Trophoblast cell (in vitro differentiated cells and primary cell): ENCODE measurements at regions not wholly inside any gene's neighbourhood (a gene's known extent, or its start where the extent isn't known, plus 50 kb on each side); places are given as distances from the start of the nearest gene placed in this dataset.

ENCODE experiments used
- DNase-seq, 2 donors: peaks; one replicate each; pipeline ENCODE4 v3.0.0-alpha.2; 2016
- H2AFZ ChIP-seq: 2 replicates; pipeline ENCODE4 v1.6.1; 2013; ENCODE audit warnings: low read length, moderate library complexity, mild to moderate bottlenecking; ENCODE audit not compliant: insufficient read depth, poor library complexity
- H2AK5ac ChIP-seq: 2 replicates; pipeline ENCODE4 v1.6.1; 2013; ENCODE audit warnings: mild to moderate bottlenecking, low read length
- H2BK120ac ChIP-seq: 2 replicates; pipeline ENCODE4 v1.6.1; 2013; ENCODE audit warnings: low read length, mild to moderate bottlenecking, moderate library complexity; ENCODE audit not compliant: insufficient read depth, poor library complexity
- H2BK12ac ChIP-seq: 2 replicates; pipeline ENCODE4 v1.6.1; 2013; ENCODE audit warnings: mild to moderate bottlenecking, low read length, moderate library complexity
- H2BK5ac ChIP-seq: 2 replicates; pipeline ENCODE4 v1.6.1; 2013; ENCODE audit warnings: low read length, low read depth, moderate library complexity, mild to moderate bottlenecking; ENCODE audit not compliant: poor library complexity
- H3K14ac ChIP-seq: 2 replicates; pipeline ENCODE4 v1.6.1; 2013; ENCODE audit warnings: mild to moderate bottlenecking, low read length
- H3K18ac ChIP-seq: 2 replicates; pipeline ENCODE4 v1.6.1; 2013; ENCODE audit warnings: mild to moderate bottlenecking, low read length
- H3K23ac ChIP-seq: 2 replicates; pipeline ENCODE4 v1.6.1; 2013; ENCODE audit warnings: low read length
- H3K27ac ChIP-seq: 2 replicates; pipeline ENCODE4 v1.5.1; 2013; ENCODE audit warnings: low read depth, mild to moderate bottlenecking, inconsistent platforms, low read length, moderate library complexity
- H3K27me3 ChIP-seq: 2 replicates; pipeline ENCODE4 v1.6.1; 2013; ENCODE audit warnings: inconsistent platforms, mild to moderate bottlenecking, low read length, moderate library complexity; ENCODE audit not compliant: insufficient read depth
- H3K36me3 ChIP-seq, 2 experiments: 1 replicate in 1 of 2; 2 replicates in 1 of 2; pipeline ENCODE4 v1.6.1; 2013; ENCODE audit warnings: low read length in 2 of 2, mild to moderate bottlenecking in 2 of 2, moderate library complexity in 1 of 2; ENCODE audit not compliant: insufficient read depth in 2 of 2, control insufficient read depth in 1 of 2
- H3K4ac ChIP-seq: 2 replicates; pipeline ENCODE4 v1.6.1; 2013; ENCODE audit warnings: low read depth, mild to moderate bottlenecking, low read length, moderate library complexity
- H3K4me1 ChIP-seq, 2 experiments: 1 replicate in 1 of 2; 2 replicates in 1 of 2; pipeline ENCODE4 v1.6.1; 2013; ENCODE audit warnings: low read length in 2 of 2, mild to moderate bottlenecking in 2 of 2, moderate library complexity in 1 of 2; ENCODE audit not compliant: insufficient read depth in 2 of 2, control insufficient read depth in 1 of 2
- H3K4me2 ChIP-seq: 2 replicates; pipeline ENCODE4 v1.6.1; 2013; ENCODE audit warnings: inconsistent platforms, mild to moderate bottlenecking, low read length, moderate library complexity
- H3K4me3 ChIP-seq: 2 replicates; pipeline ENCODE4 v1.5.1; 2013; ENCODE audit warnings: mild to moderate bottlenecking, low read depth, low read length, inconsistent platforms
- H3K79me1 ChIP-seq: one replicate; pipeline ENCODE4 v1.6.1; 2013; ENCODE audit warnings: low read length
- H3K79me2 ChIP-seq: 2 replicates; pipeline ENCODE4 v1.6.1; 2013; ENCODE audit warnings: low read length, mild to moderate bottlenecking; ENCODE audit not compliant: control insufficient read depth, insufficient read depth, poor library complexity
- H3K9ac ChIP-seq: 2 replicates; pipeline ENCODE4 v1.6.1; 2013; ENCODE audit warnings: mild to moderate bottlenecking, low read length
- H3K9me3 ChIP-seq: 2 replicates; pipeline ENCODE4 v1.6.1; 2013; ENCODE audit warnings: low read depth, mild to moderate bottlenecking, control low read depth, inconsistent platforms, low read length; ENCODE audit not compliant: insufficient read depth
- H4K12ac ChIP-seq: 2 replicates; pipeline ENCODE4 v1.6.1; 2013; ENCODE audit warnings: low read depth, mild to moderate bottlenecking, low read length, moderate library complexity
- H4K8ac ChIP-seq: 2 replicates; pipeline ENCODE4 v1.6.1; 2013; ENCODE audit warnings: low read depth, mild to moderate bottlenecking, low read length, moderate library complexity
- H4K91ac ChIP-seq: one replicate; pipeline ENCODE4 v1.6.1; 2013; ENCODE audit warnings: low read depth, mild to moderate bottlenecking, low read length, moderate library complexity
- WGBS: extraction: QIAGEN DNeasy Blood & Tissue Kit; methylation state at CpG from one replicate; pipeline ENCODE4 v1.1.7; 2013; ENCODE audit warnings: missing lambda C conversion rate; ENCODE audit not compliant: insufficient read length, insufficient coverage; ENCODE audit errors: extremely low coverage; 5-methylcytosine and 5-hydroxymethylcytosine counted together

GRCh38 chr12:5292651-5293050, 139.3 kb upstream of the NTF3 start:
- H3K4ac ChIP-seq: no peak overlapping the region
- no peak overlapping the region for H3K18ac ChIP-seq
- no peak overlapping the region for H4K91ac ChIP-seq
- no peaks in the 10 kb centered on the region for H3K79me1 ChIP-seq
- no CpG with 5 or more reads among the region's 5 CpGs for WGBS
- H3K36me3 ChIP-seq: no peaks in the 10 kb centered on the region
- no peaks in the 10 kb centered on the region for H3K79me2 ChIP-seq
- H3K14ac ChIP-seq: no peak overlapping the region
- no peak overlapping the region for H3K27ac ChIP-seq
- no peaks in the 10 kb centered on the region for H3K4me1 ChIP-seq
- H2BK12ac ChIP-seq: no peak overlapping the region
- no peak overlapping the region for H2AK5ac ChIP-seq
- H2BK5ac ChIP-seq: no peak overlapping the region
- H4K8ac ChIP-seq: no peak overlapping the region
- no peak overlapping the region for H4K12ac ChIP-seq
- no peak for DNase-seq
- H3K4me3 ChIP-seq: no peak overlapping the region
- H3K27me3 ChIP-seq: no peaks in the 10 kb centered on the region
- no peak overlapping the region for H2BK120ac ChIP-seq
- no peak overlapping the region for H2AFZ ChIP-seq
- H3K23ac ChIP-seq: no peak overlapping the region
- H3K9me3 ChIP-seq: no peaks in the 10 kb centered on the region
- no peak overlapping the region for H3K4me2 ChIP-seq
- H3K9ac ChIP-seq: no peak overlapping the region

DNA sequence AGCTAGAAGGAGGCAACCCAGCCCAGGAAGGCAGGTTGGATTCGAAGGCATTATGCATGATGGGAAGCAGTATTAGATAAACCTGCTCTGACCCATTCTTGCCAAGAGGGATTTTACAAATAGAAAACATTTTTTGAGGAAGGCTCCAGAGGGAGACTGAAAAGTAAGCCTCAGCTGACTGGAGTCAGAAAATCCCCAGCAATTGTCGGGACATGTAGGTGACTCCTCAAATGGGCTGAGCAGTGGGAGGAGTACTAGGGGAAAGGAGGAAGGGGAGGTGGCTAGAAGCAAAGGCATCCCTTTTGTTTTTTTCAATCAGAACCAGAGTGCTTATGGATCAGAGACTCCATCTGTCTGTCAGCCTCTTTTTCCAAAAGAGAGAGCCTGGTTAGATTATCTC, 138.1 kb upstream of the NTF3 start:
- Histone ChIP-seq H4K12ac (no peak overlapping the region), H4K8ac (no peak overlapping the region), H3K9ac (no peak overlapping the region), H3K4me2 (no peak overlapping the region), H2AK5ac (no peak overlapping the region), H3K79me2 (no peaks in the 10 kb centered on the region), H2AFZ (no peak overlapping the region), H3K4me1 (no peaks in the 10 kb centered on the region), H3K9me3 (no peaks in the 10 kb centered on the region), H3K23ac (no peak overlapping the region), H3K14ac (no peak overlapping the region), H3K27me3 (no peaks in the 10 kb centered on the region), H3K36me3 (no peaks in the 10 kb centered on the region), H4K91ac (no peak overlapping the region), H3K27ac (no peak overlapping the region), H2BK12ac (no peak overlapping the region), H3K79me1 (no peaks in the 10 kb centered on the region), H3K4ac (no peak overlapping the region), H3K18ac (no peak overlapping the region), H2BK5ac (no peak overlapping the region), H2BK120ac (no peak overlapping the region), H3K4me3 (no peak overlapping the region)
- no peak for DNase-seq
- WGBS: no CpG with 5 or more reads among the region's 2 CpGs

- Histone ChIP-seq H3K4me2 (no peak overlapping the region), H3K4me1 (no peaks in the 10 kb centered on the region), H3K27me3 (no peaks in the 10 kb centered on the region), H3K79me2 (no peaks in the 10 kb centered on the region), H3K9me3 (no peaks in the 10 kb centered on the region), H3K4me3 (no peak overlapping the region), H3K36me3 (no peaks in the 10 kb centered on the region), H3K4ac (no peak overlapping the region), H2AK5ac (no peak overlapping the region), H3K23ac (no peak overlapping the region), H2AFZ (no peak overlapping the region), H4K12ac (no peak overlapping the region), H4K8ac (no peak overlapping the region), H3K18ac (no peak overlapping the region), H4K91ac (no peak overlapping the region), H3K14ac (no peak overlapping the region), H2BK5ac (no peak overlapping the region), H3K9ac (no peak overlapping the region), H2BK120ac (no peak overlapping the region), H3K79me1 (no peaks in the 10 kb centered on the region), H3K27ac (no peak overlapping the region), H2BK12ac (no peak overlapping the region)
- WGBS: no CpG with 5 or more reads among the region's 11 CpGs
- no peak for DNase-seq
These were observed 137.4 kb upstream of the NTF3 start for GRCh38 chr12:5294274-5295070.

- Histone ChIP-seq H3K9me3 (no peaks in the 10 kb centered on the region), H2BK120ac (no peak overlapping the region), H4K91ac (no peak overlapping the region), H3K36me3 (no peaks in the 10 kb centered on the region), H2BK12ac (no peak overlapping the region), H3K4me2 (no peak overlapping the region), H3K79me2 (no peaks in the 10 kb centered on the region), H2AK5ac (no peak overlapping the region), H3K9ac (no peak overlapping the region), H2BK5ac (no peak overlapping the region), H3K27me3 (no peaks in the 10 kb centered on the region), H3K18ac (no peak overlapping the region), H3K4me1 (no peaks in the 10 kb centered on the region), H4K8ac (no peak overlapping the region), H2AFZ (no peak overlapping the region), H3K27ac (no peak overlapping the region), H3K23ac (no peak overlapping the region), H3K79me1 (no peaks in the 10 kb centered on the region), H3K14ac (no peak overlapping the region), H3K4ac (no peak overlapping the region), H3K4me3 (no peak overlapping the region), H4K12ac (no peak overlapping the region)
- DNase-seq: no peak
- no CpG with 5 or more reads among the region's 3 CpGs for WGBS
These were observed 136.8 kb upstream of the NTF3 start for GRCh38 chr12:5295151-5295550.
